ENCODE measurements at regions not wholly inside any gene's neighbourhood (a gene's known extent, or its start where the extent isn't known, plus 50 kb on each side); places are given as distances from the start of the nearest gene placed in this dataset.

DNA sequence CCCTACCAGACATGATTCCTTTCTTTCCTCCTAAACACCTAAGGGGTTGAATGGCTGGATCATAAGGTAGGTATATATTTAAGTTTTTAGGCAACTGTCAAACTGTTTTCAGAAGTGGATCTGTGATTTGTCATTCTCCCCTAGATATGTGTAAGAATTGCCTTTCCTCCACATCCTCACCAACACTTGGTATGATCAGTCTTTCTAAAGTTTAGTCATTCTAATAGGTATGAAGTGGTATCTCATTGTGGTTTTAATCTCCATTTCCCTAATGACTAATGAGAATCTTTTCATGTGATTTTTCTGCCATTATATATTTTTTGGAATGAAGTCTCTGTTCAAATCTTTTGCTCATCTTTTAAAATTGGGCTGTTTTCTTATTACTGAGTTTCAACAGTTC lies 122.1 kb downstream of the TFCP2L1 start:
- TF ChIP-seq BRCA1 (IDR thresholded peaks at IDR 0.05; ENCODE audit: low read depth, low read length) (no peak), SUZ12 (IDR thresholded peaks at IDR 0.05; ENCODE audit: unreplicated experiment) (no peak), POLR2A (IDR thresholded peaks at IDR 0.05; ENCODE audit: low read depth, low read length) (no peak)
- TF ChIP-seq, protein P1, sequence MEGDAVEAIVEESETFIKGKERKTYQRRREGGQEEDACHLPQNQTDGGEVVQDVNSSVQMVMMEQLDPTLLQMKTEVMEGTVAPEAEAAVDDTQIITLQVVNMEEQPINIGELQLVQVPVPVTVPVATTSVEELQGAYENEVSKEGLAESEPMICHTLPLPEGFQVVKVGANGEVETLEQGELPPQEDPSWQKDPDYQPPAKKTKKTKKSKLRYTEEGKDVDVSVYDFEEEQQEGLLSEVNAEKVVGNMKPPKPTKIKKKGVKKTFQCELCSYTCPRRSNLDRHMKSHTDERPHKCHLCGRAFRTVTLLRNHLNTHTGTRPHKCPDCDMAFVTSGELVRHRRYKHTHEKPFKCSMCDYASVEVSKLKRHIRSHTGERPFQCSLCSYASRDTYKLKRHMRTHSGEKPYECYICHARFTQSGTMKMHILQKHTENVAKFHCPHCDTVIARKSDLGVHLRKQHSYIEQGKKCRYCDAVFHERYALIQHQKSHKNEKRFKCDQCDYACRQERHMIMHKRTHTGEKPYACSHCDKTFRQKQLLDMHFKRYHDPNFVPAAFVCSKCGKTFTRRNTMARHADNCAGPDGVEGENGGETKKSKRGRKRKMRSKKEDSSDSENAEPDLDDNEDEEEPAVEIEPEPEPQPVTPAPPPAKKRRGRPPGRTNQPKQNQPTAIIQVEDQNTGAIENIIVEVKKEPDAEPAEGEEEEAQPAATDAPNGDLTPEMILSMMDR (IDR thresholded peaks at IDR 0.05 in 2 of 3, conservative IDR thresholded peaks at IDR 0.05 in 1 of 3; ENCODE audit: control insufficient read depth in 2 of 3, extremely low read depth in 1 of 3, insufficient read depth in 1 of 3, low read depth in 3 of 3, low read length in 3 of 3), result no peak
- TF ChIP-seq, protein P2, sequence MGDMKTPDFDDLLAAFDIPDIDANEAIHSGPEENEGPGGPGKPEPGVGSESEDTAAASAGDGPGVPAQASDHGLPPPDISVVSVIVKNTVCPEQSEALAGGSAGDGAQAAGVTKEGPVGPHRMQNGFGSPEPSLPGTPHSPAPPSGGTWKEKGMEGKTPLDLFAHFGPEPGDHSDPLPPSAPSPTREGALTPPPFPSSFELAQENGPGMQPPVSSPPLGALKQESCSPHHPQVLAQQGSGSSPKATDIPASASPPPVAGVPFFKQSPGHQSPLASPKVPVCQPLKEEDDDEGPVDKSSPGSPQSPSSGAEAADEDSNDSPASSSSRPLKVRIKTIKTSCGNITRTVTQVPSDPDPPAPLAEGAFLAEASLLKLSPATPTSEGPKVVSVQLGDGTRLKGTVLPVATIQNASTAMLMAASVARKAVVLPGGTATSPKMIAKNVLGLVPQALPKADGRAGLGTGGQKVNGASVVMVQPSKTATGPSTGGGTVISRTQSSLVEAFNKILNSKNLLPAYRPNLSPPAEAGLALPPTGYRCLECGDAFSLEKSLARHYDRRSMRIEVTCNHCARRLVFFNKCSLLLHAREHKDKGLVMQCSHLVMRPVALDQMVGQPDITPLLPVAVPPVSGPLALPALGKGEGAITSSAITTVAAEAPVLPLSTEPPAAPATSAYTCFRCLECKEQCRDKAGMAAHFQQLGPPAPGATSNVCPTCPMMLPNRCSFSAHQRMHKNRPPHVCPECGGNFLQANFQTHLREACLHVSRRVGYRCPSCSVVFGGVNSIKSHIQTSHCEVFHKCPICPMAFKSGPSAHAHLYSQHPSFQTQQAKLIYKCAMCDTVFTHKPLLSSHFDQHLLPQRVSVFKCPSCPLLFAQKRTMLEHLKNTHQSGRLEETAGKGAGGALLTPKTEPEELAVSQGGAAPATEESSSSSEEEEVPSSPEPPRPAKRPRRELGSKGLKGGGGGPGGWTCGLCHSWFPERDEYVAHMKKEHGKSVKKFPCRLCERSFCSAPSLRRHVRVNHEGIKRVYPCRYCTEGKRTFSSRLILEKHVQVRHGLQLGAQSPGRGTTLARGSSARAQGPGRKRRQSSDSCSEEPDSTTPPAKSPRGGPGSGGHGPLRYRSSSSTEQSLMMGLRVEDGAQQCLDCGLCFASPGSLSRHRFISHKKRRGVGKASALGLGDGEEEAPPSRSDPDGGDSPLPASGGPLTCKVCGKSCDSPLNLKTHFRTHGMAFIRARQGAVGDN (IDR thresholded peaks at IDR 0.05), result no peak
- TF ChIP-seq, protein P3, sequence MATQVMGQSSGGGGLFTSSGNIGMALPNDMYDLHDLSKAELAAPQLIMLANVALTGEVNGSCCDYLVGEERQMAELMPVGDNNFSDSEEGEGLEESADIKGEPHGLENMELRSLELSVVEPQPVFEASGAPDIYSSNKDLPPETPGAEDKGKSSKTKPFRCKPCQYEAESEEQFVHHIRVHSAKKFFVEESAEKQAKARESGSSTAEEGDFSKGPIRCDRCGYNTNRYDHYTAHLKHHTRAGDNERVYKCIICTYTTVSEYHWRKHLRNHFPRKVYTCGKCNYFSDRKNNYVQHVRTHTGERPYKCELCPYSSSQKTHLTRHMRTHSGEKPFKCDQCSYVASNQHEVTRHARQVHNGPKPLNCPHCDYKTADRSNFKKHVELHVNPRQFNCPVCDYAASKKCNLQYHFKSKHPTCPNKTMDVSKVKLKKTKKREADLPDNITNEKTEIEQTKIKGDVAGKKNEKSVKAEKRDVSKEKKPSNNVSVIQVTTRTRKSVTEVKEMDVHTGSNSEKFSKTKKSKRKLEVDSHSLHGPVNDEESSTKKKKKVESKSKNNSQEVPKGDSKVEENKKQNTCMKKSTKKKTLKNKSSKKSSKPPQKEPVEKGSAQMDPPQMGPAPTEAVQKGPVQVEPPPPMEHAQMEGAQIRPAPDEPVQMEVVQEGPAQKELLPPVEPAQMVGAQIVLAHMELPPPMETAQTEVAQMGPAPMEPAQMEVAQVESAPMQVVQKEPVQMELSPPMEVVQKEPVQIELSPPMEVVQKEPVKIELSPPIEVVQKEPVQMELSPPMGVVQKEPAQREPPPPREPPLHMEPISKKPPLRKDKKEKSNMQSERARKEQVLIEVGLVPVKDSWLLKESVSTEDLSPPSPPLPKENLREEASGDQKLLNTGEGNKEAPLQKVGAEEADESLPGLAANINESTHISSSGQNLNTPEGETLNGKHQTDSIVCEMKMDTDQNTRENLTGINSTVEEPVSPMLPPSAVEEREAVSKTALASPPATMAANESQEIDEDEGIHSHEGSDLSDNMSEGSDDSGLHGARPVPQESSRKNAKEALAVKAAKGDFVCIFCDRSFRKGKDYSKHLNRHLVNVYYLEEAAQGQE (IDR thresholded peaks at IDR 0.05; ENCODE audit: low read depth, low read length), result no peak
